Type B pancreatic cell (in vitro differentiated cells): ENCODE measurements at regions not wholly inside any gene's neighbourhood (a gene's known extent, or its start where the extent isn't known, plus 50 kb on each side); places are given as distances from the start of the nearest gene placed in this dataset.

Source experiments
- DNase-seq: peaks from one replicate; pipeline ENCODE4 v3.0.0; 2021; ENCODE audit warnings: mixed read lengths; ENCODE audit not compliant: unreplicated experiment; ENCODE audit errors: extremely low spot score
- H3K27ac Mint-ChIP-seq: 2 replicates; pipeline ENCODE4 v1.8.0; 2021; ENCODE audit warnings: mild to moderate bottlenecking, mixed read lengths
- H3K27me3 Mint-ChIP-seq: 2 replicates; pipeline ENCODE4 v1.8.0; 2021; ENCODE audit warnings: mixed read lengths
- H3K36me3 Mint-ChIP-seq: 2 replicates; pipeline ENCODE4 v1.8.0; 2021; ENCODE audit warnings: mixed read lengths
- H3K4me1 Mint-ChIP-seq: one replicate; pipeline ENCODE4 v1.8.0; 2021; ENCODE audit warnings: mixed read lengths; ENCODE audit not compliant: unreplicated experiment
- H3K4me3 Mint-ChIP-seq: 2 replicates; pipeline ENCODE4 v1.8.0; 2021; ENCODE audit warnings: mild to moderate bottlenecking, mixed read lengths
- H3K9me3 Mint-ChIP-seq: 2 replicates; pipeline ENCODE4 v1.8.0; 2021; ENCODE audit warnings: mixed read lengths
- TF ChIP-seq, protein P1 (sequence below): fragments of 200-600 bp; sonication (generic); conservative IDR thresholded peaks from 2 replicates; pipeline ENCODE4 v1.5.0; 2021; ENCODE audit warnings: antibody characterized with exemption, mild to moderate bottlenecking

GRCh38 chr5:167769846-167770413, 521.5 kb upstream of the WWC1 start:
- TF ChIP-seq, protein P1, sequence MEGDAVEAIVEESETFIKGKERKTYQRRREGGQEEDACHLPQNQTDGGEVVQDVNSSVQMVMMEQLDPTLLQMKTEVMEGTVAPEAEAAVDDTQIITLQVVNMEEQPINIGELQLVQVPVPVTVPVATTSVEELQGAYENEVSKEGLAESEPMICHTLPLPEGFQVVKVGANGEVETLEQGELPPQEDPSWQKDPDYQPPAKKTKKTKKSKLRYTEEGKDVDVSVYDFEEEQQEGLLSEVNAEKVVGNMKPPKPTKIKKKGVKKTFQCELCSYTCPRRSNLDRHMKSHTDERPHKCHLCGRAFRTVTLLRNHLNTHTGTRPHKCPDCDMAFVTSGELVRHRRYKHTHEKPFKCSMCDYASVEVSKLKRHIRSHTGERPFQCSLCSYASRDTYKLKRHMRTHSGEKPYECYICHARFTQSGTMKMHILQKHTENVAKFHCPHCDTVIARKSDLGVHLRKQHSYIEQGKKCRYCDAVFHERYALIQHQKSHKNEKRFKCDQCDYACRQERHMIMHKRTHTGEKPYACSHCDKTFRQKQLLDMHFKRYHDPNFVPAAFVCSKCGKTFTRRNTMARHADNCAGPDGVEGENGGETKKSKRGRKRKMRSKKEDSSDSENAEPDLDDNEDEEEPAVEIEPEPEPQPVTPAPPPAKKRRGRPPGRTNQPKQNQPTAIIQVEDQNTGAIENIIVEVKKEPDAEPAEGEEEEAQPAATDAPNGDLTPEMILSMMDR: no peak
- Mint-ChIP-seq H3K4me3 (no peak overlapping the region), H3K4me1 (peaks cover 14% of the 10 kb centered on the region), H3K36me3 (no peaks in the 10 kb centered on the region), H3K27ac (no peak overlapping the region), H3K27me3 (peaks cover 3% of the 10 kb centered on the region), H3K9me3 (no peaks in the 10 kb centered on the region)
- DNase-seq: no peak

DNA sequence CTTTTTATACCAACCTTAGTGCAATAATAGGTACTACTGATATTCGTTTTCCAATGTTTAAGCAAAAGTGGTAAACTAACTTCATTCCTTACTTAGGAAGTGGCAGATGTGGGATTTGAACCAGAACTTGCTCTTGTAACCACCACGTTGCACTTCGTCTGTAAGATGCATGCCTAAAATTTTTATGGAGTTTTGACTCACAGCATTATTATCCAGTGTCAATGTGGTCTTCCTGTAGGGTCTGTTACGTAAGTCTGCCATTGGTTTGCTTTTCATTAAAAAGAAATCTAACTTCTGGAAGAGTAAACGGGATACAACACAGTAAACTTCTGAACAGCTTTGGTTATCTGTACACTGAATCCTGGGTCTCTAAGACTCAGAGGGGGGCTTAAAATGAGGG, 521.0 kb upstream of the WWC1 start:
- Mint-ChIP-seq H3K27ac (no peak overlapping the region), H3K4me3 (no peak overlapping the region), H3K36me3 (no peaks in the 10 kb centered on the region), H3K27me3 (peaks cover 3% of the 10 kb centered on the region), H3K9me3 (no peaks in the 10 kb centered on the region), H3K4me1 (peaks cover 11% of the 10 kb centered on the region)
- DNase-seq: no peak
- TF ChIP-seq, protein P1: no peak

GRCh38 chr5:167771571-167771970, 519.9 kb upstream of the WWC1 start:
- Mint-ChIP-seq H3K27me3 (peaks cover 3% of the 10 kb centered on the region), H3K36me3 (no peaks in the 10 kb centered on the region), H3K9me3 (no peaks in the 10 kb centered on the region), H3K27ac (no peak overlapping the region), H3K4me1 (peaks cover 9% of the 10 kb centered on the region), H3K4me3 (no peak overlapping the region)
- DNase-seq: no peak
- TF ChIP-seq, protein P1: no peak

DNA sequence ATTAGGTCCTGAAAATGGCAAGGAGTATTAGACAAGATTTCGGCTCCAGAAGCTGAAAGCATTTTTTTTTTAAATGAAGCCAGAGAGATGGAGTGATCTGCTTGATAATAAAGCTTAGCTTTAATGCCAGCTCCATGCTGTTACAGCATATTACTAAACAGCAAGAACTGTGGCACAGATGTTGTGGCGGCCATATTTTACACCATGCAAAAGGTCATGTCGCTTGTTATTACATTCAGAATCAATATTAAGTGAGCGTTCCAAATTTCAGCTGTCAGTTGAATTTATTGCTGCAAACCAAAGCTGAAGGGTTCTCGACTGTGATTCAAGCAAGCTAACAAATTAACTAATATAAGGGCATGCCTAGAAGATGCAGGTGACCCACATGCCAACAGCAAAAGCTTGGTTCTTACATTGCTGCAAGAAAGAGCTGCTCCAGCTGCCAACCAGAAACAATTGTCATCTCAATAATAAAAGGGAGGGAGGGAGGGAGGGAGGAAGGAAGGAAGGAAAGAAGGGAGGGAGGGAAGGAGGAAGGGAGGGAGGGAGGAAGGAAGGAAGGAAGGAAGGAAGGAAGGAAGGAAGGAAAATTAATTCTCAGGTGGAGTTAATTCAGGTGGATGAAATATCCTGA, 517.7 kb upstream of the WWC1 start:
- H3K27me3 Mint-ChIP-seq: no peaks in the 10 kb centered on the region
- no peak overlapping the region for H3K27ac Mint-ChIP-seq

DNA sequence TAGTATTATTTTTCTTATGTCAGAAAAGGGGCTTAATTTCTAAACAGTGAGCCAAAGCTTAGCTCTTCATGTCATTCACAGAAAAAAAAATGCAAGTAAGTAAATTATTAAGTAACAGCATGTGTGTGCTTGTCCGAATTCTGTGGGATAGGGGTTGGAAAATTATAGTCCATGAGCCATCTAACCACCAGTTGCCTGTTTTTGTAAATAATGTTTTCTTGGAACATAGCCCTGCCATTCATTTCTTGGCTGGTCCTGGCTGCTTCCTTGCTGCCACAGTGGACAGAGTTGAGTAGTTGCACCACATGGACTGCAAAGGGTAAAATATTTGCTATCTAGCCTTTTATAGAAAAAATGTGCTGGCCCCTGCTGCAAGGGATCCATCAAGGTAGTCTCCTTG, 513.7 kb upstream of the WWC1 start:
- no peaks in the 10 kb centered on the region for H3K36me3 Mint-ChIP-seq
- no peak overlapping the region for H3K27ac Mint-ChIP-seq
- no peaks in the 10 kb centered on the region for H3K9me3 Mint-ChIP-seq
- no peak overlapping the region for H3K4me3 Mint-ChIP-seq
- DNase-seq: no peak
- H3K27me3 Mint-ChIP-seq: no peaks in the 10 kb centered on the region
- H3K4me1 Mint-ChIP-seq: peaks cover 9% of the 10 kb centered on the region
- TF ChIP-seq, protein P1: no peak

More for the DNA sequence above, 517.7 kb upstream of the WWC1 start:
- H3K36me3 Mint-ChIP-seq: no peaks in the 10 kb centered on the region
- no peaks in the 10 kb centered on the region for H3K9me3 Mint-ChIP-seq
- no peak overlapping the region for H3K4me3 Mint-ChIP-seq
- peaks cover 9% of the 10 kb centered on the region for H3K4me1 Mint-ChIP-seq
- TF ChIP-seq, protein P1: no peak
- no peak for DNase-seq
